NCI-H2029 treated with DMSO at 0.1 percent for 48 hours (cell line): ENCODE measurements at regions not wholly inside any gene's neighbourhood (a gene's known extent, or its start where the extent isn't known, plus 50 kb on each side); places are given as distances from the start of the nearest gene placed in this dataset.

Experiments
- DNase-seq: peaks from one replicate; lab custom pipeline; 2025; lab: John Stamatoyannopoulos, UW

DNA sequence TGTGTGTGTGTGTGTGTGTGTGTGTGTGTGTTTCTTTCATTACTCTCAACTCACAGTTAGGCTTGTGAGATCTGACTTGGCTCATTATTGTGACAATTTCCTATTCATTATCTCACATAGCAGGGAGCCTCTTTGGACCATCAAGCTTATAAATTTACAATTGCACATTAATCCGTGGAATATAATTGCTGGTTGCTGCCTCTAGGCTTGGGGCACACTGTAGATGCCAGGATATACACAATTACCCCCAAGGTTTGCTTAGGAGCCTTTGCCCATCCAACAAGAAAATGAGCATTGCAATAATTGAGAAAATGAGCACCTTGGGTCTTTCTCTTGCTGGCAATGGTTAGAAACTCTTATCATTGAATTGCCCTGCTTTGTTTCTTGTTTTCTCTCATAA, 161.6 kb upstream of the DMRTA1 start:
- DNase-seq, result no peak

DNA sequence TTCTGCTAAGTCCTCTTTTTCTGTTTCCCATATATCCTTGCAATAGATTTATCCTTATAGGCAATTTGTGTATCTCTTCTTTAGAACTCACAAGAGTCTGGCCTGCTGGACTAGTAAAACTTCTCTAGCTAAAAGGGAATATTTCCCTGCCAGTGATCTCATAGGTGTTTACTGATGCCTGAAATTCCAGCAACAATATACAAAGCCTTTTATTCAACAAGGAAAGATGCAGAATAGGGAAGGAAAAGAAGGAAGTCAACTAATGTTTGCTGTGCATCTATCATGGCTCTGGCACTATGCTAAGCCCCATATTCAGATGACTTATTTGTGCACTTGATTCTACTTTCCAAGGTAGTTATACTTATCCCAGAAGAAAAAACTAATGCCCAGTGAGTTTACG, 160.0 kb upstream of the DMRTA1 start:
- DNase-seq, result no peak

DNA sequence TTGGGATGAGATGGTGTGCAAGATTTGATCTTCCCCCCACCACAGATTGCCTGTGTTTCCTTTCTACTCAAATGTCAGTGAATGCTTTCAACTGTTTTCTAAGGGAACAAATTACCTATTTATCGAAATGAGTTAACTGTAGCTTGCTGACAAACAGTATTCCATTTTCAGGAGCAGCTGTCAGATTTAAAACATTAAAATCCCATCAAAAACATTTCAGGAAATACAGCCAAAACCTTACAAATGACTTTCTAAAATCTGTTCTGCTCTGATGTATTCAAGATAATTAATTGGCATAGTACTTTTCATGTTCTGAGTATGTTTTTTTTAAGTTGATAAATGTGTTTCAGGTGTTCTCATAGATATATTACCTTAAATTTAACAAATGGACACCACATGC, 158.0 kb upstream of the DMRTA1 start:
- no peak for DNase-seq

DNA sequence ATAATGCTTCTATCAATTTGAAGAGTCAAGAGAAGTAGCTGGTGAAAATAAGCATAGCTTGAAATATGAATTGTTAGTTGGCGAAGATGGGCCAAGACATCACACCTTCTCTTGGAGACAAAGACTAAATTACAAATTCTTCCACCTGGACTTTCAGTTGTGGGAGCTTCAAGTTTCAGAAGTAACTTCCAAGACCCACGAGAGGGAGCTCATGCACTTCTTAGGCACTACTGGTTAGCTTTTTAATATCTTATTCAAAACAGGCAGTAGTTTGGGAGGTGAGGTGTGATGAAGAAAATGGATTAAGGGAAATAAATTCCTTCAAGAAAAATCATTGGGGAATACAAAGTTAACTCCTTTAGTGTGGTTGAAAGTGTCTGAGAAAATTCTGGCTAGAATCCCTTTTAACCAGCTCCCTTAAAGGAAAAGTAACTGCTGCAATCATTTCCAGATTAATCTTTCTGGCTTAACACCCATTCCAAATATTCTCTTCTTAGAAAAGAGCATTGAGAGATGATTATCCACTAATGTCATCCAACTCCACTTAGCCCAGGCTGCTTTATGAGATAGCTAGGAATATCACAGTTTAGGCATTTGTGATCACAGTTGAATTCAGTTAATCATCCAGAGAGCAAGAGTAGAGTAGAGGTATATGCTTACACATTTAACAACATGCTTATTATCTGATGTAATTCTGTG, 139.5 kb upstream of the DMRTA1 start:
- DNase-seq, result peak; percentile 1

DNA sequence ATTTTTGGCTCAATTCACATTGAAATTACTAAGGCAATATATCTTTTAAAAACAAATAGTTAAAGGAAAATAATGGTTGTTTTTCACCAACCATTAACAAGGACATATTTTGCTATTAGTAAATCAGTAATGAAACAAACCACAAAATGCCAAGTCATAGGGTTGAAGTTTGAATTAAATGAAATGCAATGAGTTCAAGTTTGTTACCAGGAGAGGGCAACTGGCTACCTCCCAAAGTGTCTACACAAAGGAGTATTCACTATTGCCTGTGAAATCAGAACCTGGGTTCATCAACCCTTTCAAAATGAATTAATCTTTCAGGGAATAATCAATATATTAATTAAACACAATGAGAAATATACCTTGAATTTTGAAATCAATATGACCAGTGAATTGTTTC, 138.4 kb upstream of the DMRTA1 start:
- DNase-seq, result no peak

DNA sequence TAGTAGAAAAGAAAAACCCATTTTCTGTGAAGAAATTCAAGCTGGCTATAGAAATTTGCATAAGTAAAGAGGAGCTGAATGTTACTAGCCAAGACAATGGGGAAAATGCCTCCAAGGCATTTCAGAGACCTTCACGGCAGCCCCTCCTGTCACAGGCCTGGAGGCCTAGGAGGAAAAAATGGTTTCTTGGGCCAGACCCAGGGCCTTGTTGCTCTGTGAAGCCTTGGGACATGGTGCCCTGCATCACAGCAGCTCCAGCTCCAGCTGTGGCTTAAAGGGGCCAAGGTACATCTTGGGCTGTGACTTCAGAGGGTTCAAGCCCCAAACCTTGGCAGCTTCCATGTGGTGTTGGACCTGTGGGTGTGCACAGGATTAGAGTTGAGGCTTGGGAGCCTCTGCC, 130.0 kb upstream of the DMRTA1 start:
- DNase-seq, result no peak

DNA sequence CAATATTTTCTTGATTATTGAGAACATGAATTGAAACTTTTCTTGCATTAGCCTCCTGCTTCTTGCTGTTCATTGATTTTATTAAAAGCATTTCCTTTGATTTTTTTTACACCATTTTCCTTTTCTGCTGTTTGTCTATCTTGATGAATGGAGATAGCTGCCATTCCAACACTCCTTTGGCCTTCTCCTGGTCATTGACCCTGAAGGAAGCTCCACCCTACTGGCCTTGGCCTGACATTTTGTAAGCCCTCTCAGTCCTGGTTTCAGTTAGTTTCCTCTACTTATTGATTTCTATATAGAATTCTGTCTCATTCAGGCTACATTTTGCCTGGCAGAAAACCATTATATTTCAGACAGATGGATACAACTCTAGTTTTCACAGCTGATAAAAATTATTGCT, 115.1 kb upstream of the DMRTA1 start:
- no peak for DNase-seq

DNA sequence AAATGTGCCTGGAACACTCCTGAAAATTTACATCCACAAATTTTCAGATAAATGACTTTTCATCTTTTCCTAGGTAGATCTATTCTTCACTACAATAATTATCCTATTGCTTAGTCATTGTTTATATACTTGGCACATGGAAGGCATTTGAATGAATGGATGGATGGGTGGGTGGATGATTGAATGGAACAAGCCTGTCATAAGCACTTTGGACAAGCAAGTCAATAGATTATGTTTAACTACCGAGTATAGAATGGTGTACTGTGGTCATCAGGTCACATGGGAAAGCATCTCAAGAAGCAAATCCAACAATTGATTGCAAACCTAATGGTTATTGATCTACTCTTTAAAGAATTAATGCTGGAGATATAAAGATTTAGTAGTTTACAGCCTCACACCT, 114.4 kb upstream of the DMRTA1 start:
- DNase-seq, result no peak

DNA sequence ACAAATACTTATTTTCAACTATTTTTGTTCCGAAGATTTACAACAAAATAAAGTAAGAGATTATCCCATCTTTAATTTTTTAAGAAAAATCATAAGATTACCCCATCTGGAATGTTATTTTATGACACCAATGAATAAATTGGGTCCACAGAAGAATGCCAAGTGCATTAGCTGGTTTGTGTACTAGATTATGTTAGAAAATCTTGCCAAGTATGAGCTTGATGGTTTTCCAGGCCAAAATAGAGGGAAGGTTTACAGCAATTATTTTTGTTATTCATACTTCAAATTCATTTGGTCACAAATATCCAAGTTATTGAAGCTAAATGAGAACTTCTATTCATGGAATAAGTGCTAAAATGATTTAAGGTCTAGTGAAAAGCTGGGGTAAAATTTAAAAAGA, 109.4 kb upstream of the DMRTA1 start:
- DNase-seq, result no peak

DNA sequence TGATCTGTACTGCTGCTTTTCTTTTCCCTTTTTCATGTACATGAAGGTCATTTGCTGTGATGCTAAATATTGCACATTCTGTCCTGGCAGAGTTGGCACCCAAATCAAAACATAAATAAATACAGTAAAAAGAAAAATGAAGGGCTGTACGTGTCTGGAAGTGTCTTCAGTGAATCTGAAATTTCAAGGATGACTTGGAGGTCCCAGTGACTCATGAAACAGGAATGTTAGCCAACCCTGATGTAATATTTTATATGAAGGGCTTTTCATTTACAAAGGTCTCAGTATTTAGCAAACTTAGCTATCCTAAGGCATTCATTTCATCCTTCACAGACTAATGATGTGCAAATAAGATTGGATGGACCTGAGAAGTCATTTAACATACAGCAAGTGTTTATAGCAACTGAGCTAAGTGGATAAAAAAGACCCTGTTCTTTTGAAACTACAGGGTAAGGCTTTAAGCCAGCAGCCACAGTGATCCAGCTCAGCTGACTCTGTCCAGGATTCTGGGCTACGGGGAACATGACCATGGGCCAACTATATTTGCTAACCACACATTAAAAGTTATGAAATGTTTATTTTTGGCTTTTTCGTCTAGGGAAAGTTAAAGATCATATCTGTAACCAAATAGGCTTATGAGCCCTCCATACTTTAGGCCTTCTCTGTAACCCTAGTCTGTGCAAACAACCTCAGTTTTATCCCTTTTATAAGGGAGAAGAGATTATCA, 104.0 kb upstream of the DMRTA1 start:
- DNase-seq, result no peak

DNA sequence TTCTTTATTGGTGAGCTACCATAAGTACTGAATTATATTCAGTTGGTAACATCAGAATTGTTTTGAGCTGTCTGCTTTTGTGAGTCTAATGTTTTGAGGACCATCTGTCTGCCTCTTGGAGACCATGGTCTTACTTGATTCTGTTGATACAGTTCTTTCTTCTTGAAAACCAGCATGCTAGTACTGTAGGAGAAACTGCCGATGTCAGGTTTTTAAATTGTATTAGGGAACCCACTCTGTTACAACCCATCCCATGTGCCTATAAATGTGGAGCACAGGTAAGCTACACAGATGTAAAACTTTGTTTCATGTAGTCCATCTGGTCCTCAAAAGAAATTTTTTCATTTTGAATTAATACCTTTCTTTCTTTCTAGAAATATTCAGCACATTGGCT, 103.4 kb upstream of the DMRTA1 start:
- no peak for DNase-seq

DNA sequence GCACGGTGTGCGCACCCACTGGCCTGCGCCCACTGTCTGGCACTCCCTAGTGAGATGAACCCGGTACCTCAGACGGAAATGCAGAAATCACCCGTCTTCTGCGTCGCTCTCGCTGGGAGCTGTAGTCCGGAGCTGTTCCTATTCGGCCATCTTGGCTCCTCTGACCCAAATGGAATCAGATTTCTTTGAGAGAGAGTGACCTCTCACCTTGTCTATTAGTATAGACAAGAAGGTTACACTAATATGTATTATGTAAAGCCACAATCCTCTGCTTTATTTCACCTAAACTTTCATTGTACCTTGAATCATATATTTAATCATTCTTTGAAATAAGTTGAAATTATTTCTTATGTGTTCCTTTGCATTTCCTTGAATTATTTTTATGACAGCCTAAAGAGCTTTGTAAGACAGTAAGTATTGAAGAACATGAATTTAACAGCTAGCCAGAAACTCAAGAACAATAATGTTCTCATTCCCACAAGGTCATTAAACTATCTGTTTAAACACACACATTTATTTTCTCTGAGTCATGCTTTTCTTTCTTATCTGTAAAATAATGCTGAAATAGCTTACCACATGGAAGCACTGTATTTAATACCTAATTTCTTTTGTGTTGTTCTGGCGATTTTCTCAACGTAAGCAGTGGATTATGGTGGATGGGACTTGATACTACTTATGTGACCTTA, 91.8 kb upstream of the DMRTA1 start:
- no peak for DNase-seq

DNA sequence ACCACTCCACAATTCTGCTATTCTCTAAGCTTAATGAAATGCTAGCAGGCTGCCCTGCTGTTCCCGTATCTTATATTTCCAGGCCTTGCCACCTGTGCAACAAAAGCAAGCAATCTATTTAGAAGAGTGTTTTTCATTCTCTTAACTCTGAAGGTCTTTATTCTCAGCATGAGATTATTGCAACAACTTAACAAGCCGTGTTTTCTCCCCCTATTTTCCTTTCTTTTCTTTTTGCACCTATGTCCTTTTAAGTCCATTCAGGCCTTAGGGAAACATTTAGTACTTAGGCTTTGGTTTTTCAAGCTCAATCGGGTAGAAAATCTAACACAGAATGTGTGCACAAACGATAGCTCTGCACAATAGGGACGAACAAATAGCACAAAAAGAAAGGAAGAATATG, 89.6 kb upstream of the DMRTA1 start:
- no peak for DNase-seq

DNA sequence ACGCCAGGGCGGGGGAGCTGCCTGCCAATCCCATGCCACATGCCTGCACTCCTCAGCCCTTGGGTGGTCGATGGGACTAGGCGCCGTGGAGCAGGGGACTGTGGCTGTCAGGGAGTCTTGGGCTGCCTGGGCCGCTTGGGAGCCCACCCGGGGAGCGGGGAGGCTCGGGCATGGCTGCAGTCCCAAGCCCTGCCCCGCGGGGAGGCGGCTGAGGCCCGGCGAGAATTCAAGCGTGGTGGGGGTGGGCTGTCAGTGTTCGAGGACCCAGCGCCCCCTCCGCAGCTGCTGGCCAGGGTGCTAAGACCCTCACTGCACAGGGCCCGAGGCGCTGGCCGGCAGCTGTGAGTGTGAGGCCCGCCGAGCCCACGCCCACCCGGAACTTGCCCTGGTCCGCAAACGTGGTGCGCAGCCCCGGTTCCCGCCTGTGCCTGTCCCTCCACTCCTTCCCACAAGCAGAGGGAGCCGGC, 83.2 kb upstream of the DMRTA1 start:
- DNase-seq, result no peak

DNA sequence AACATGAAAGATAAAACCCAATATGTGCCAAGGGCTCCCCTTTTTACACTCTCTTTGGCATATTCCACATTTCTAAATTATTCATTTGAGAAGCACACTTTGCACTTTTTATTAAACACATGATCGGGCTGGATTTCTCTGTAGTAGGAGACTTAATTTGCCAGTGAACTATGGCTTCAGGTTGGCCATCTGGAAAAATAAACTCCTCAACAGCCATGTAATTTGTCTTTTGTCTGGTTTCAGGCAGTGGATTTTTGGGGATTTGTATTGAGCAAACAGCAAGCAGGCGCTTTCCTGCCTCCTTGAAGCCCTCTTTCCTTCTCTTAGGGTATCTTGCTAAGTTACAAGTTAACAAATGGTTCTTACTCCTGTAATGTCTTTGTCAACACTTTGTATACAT, 73.0 kb upstream of the DMRTA1 start:
- no peak for DNase-seq

DNA sequence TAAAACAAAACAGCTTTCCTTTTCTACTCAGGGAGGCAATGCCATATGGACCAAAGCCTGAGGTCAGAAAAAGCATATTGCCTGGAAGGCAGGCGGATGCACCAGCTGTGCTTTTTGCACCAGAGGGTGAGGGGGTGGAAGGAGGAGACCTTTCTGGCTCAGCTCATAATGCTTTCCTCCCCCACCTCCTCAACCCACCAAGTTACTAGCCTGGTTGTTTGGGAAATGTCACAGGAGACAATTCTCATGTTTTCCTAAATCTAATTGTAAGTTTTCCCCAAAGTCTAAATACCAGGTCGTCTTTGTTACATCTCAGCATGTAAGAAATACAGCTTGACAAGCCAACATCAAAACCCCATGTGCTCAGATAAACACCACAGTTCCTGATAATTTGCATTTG, 72.6 kb upstream of the DMRTA1 start:
- no peak for DNase-seq

DNA sequence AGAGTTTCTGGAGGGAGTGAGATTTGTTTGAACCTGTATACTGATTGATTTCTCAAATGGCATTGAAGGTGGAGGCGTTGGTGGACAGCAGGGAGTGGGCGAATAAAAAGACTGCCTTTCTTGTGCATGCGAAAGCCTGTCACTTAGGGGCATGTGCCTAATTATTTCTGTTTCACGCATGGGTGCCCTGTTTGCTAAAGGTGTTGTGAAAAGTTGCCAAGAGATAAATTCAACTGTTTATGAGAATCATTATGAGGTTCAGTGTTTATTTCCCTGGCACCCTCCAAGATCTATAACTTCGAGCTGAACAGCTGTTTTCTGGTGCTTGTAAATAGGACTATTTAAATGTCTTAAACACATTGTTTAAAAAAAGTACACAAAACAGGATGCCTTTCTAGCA, 67.4 kb upstream of the DMRTA1 start:
- peak; percentile 43 for DNase-seq

DNA sequence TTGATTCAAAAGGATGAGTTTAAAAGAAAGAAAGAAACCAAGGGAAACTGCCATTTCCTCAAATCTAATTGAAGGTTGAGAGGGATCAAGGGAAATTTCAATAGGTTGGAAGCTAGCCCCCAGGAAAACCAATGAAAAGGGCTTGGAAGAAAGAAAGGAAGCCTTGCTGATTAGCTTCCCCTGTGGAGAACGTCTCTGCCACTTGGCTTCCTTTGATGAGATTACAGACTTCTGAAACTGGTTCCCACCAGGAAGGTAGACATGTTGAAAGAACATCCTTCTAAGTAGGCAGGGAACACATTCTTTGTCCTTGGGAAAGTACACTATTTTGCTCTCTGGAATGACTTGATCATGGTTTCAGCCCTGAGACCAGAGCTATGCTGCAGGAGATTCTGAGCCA, 65.5 kb upstream of the DMRTA1 start:
- DNase-seq, result no peak

DNA sequence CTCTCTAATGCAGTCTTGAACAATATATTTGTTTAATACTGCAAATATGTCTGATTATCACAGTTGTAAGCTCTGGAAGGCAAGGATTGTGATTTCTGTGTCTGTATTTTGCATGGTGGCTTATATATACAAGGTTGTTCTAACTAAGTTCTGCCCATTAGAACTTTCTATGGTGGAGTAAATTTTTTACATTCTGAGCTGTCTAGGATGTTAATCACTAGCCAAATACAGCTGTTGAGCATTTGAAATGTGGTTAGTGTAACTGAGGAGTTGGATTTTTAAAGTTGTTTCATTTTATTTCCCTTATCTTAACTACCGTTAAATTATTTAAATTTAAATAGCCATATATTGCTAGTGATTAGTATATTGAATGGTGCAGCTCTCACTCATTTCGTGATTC, 64.3 kb upstream of the DMRTA1 start:
- no peak for DNase-seq

DNA sequence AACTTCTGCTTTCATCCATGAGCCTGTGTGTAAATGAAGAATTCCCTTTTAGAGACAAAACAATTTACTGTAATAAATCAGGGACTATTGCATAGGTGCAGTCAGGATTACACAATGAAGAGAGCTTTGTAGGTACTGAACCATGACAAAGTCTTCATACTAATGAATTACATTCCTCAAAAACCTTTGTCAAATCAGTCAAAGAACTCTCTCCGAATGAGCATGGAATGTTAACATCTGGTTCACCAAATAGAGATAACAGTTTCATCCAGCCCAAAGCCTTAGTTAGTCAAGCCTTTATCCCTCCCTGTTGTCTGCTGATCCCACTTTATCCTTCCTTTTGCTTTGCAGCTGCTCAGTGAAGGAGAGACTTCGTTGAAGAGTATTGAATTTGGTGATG, 62.9 kb upstream of the DMRTA1 start:
- DNase-seq, result no peak

DNA sequence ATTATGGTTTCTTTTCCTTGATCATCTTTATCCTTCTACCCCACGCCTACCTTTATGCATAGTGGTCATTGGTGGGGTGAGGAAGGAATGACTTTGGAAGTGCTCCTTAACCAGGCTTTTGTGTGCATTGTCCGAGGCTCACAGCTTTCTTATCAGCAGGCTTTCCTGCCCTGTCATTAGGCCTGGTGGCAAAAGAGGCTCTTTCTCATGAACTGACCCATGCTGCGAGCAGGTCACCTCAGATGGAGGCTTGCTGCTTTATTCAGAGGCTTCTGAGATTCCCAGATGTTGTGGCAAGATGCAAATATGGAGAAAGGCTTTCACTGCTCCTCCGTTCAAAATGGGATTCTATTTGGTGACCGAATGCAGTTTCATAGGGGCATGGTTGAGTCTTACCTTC, 57.4 kb upstream of the DMRTA1 start:
- DNase-seq, result no peak

DNA sequence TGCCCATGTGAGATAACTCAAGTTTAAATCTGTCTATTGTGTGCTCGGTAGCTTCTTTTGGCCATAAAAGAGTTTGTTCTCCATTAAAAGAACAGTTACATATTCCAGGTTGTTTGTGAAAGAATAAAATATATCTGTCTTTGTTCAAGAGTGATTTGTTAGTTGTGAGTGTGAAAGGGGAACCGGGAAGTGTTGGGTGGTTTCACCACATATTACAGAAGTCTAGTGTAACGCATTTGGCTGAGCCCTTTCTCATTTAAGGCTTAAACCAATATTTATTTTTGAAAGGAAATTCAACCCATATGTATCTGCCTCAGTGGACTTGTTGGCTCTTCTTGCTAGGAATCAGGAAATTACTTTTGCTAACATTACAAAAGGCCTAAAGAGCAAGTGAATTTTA, 54.1 kb upstream of the DMRTA1 start:
- no peak for DNase-seq

DNA sequence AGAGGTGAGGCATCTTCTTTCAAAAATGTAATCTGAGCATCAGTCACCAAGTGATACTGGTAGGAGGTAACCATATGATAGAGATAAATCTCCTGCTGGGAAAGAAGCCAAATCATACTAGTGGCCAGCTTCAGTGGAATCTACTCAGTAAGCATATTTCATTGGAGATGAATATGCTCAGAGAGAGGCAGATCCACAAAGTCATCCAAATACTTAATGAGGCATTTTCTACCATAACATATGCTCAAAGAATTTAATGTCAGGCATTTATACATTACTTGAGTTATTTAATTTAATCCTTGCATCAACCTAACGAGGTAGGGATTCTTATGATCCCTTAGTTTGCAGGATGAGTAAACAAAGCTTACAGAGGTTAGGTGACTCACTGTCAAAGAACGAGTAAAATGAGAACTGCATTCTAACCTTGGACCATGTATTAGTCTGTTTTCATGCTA, 50.9 kb upstream of the DMRTA1 start:
- DNase-seq, result no peak
